ENCODE measurements at regions not wholly inside any gene's neighbourhood (a gene's known extent, or its start where the extent isn't known, plus 50 kb on each side); places are given as distances from the start of the nearest gene placed in this dataset.

DNA sequence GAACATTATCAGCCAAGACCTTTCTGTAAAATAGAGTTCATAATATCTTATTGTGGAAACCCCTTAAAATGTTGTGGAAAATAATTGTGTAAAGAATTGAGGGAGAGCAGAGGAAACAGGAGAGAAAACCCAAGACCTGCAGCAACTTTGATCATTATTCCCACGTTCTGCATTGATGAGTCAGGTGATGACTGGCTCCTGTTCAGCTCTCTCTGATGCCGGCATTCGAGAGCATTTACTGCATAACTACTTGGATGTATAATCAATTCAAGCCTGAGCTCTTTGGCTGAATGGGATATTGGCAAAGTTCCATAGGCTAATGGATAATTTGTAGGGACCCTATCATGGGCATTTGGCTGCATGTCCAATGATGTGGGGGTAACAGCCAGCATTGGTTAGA lies 176.3 kb upstream of the ARID2 start:
- no peak for DNase-seq

- no peak for DNase-seq
Measured at GRCh38 chr12:45557016-45557415, 172.5 kb upstream of the ARID2 start.

DNA sequence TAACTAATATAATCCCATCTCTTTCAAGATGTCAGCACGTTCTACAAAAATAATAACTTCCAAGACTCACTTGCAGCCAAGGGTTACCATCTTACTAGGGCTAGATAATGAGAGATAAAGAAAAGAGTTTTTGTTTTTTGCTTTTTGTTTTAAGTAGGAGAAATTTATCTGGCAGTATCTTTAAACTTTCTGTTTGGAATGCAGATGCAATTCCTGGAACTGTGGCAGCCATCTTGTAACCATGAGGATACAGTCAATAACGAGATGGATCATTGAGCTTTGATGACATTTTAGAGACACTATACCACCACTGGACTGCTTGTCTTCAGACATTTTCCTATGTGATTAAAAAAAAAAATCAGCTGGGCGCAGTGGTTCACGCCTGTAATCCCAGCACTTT lies 171.2 kb upstream of the ARID2 start:
- no peak for DNase-seq

DNA sequence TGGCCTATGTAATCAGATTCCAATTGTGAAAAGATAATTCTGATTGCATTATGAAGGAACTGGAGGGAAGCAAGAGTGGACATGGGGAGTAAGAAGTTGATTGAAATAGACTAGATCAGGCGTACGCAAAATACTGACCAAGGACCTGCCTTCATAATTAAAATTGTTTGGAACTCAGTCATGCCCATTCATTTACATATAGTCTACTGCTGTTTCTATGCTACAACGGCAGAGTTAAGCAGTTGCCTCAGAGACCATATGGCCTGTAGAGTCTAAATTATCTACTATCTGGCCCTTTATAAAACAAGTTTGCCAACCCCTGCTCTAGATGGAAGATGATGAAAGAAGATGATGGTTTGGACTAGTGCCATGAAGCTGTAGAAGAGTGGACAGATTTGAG lies 170.0 kb upstream of the ARID2 start:
- DNase-seq, result no peak

DNA sequence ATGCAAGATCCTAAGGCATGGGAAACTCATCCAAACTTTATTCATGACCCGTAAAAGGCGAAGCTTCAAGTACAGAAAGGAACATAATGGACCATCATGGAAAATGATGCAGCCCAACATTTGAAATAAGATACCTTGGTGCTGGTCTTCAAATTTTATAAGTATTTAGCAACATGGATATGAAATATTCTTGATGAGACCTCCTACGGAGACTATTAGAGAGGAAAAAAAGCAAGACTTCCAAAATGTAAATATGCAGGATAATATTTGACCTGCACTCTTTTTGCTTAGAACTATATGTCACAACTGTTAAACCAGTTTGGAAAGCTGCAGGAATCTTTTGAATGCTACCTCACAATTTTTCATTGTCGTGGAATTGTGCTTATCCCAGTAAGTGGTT lies 168.8 kb upstream of the ARID2 start:
- no peak for DNase-seq

GRCh38 chr12:45561488-45561887 lies 168.0 kb upstream of the ARID2 start:
- no peak for DNase-seq

DNA sequence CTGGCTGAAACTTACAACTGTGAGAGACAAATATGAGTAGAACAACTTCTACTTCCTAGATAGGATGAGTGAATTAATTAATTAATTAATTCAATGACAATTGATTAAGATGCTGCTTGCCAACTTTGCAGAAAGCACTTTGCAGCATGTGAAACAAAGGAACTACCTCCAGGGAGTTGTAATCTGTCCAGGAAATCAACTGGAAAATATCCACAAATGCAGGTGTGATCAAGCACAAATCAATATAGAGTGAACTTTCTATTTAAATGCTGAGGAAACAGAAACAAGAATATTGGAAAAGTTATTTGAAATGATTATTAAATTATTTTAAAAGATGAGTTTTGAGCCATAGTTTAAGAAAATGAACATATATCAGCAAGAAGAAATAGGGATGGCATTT lies 163.9 kb upstream of the ARID2 start:
- no peak for DNase-seq

DNA sequence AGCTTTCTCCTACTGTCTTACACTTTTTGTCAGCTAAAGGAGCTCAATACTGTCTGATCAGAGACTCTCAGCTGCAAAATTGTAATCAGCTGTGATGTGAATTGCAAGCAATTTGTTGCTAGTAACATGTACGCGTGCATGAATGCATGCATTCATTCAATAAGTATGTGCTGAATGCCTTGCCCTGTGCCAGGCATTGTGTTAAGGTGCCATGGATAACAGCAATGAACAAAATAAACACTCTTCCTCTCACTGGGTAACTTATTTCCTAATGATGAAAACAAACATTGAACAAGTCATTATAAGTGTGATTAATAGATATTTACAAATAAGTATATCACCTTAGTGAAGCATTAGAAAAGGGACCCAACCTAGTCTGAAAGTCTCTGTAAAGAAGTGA lies 163.2 kb upstream of the ARID2 start:
- DNase-seq, result no peak

DNA sequence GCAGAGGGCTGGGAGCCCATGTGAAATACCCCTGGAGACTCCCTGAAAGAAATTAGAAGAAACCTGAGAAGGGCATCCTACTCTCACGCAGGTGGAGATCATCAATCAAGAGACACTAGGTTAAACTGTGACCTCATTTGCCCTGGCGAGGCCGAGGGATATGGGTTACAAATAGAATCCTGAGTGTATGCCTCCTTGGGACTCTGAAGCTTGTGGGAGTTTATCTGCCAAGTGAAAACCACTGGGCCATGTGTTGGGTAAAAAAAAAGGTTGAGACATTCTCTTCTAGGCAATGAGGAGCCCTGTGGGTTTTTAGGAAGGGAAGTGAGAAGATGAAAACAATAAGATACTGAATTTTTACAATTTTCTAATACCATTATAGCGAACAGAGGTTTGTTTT lies 160.7 kb upstream of the ARID2 start:
- DNase-seq, result no peak

DNA sequence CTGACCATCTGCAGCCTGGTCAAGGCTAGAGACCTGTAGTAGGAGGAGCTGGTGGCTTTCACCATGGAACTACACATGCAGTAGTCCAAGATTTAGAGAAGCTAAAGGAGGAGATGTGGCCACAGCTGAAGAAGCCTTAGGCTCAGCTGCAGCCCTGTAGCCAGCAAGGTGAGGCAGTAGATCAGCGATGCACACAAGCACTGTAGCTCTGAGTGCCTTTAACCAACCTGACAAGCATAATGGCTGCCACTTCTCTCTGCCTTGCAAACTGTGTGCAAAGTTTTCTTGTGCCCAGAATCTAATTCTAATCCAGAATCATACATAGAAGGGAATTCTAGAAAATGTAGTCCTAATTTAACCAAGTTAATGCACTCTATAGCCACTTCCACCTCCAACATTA lies 159.0 kb upstream of the ARID2 start:
- no peak for DNase-seq

DNA sequence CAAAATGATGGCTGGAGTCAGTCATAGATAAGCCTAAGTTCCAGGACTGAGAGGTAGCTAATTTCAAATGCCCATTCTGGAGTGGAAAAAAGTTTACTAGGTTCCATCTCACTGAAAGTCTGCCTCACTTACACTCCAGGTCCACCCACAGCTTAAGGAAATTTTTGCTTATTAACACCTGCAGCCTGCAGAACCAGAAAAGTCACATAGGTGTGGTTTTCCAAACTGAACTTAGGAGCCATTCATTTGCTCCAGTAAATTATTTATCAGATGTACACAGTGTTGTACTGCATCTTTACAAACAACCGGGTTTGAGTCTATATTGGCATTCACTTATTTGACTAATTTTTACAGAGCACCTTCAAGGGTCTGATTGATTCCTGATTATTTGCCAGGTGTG lies 157.4 kb upstream of the ARID2 start:
- DNase-seq, result no peak

DNA sequence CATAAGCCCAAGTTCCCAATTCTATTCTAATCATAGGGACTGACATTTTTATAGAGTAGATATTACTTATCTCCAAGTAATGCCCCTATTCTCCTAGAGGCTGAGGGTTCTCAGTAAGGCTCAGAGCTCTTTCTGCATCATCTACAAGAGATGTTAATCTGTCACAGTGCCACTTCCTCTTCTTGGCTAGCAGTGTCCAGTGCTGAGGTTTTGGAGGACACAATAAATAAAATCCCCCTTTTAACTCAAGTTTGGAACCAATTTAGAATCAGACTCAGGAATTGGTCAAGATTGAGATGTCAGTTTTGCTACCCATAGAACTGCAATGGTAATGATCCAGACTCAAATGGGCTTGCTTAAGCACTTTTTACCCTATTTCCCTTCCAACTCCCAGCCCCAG lies 154.1 kb upstream of the ARID2 start:
- no peak for DNase-seq

DNA sequence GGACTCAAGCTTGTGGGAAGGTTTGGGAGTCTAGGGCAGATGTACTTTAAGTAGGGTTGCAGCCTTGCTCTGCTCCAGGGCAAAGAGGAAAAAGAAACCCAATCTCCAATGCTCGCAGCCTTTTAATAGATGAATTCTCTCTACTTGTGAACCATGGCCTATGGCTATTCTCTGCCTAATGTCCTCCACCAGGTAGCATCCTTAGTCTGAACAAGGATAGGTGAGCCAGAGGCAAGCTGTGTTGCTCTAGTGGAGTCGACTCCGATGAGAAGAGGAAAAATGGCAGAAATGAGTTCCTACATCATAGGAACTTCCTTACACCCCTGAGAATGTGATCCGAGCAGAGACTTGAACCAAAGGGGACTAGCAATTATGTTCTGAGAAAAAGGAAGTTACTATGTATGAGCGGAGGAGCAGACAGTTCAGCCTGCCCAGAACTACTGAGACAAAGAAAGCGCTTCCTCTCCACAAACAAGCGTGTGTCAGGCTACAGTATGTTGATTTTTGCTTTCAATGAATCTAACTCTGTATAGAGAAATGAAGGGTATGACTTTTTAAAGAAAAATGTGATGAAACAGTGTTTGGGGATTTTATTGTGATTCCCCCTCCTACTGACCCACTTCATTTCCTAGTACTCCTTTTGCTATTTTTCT lies 153.6 kb upstream of the ARID2 start:
- no peak for DNase-seq

GRCh38 chr12:45577844-45578399 lies 151.6 kb upstream of the ARID2 start:
- DNase-seq, result no peak

DNA sequence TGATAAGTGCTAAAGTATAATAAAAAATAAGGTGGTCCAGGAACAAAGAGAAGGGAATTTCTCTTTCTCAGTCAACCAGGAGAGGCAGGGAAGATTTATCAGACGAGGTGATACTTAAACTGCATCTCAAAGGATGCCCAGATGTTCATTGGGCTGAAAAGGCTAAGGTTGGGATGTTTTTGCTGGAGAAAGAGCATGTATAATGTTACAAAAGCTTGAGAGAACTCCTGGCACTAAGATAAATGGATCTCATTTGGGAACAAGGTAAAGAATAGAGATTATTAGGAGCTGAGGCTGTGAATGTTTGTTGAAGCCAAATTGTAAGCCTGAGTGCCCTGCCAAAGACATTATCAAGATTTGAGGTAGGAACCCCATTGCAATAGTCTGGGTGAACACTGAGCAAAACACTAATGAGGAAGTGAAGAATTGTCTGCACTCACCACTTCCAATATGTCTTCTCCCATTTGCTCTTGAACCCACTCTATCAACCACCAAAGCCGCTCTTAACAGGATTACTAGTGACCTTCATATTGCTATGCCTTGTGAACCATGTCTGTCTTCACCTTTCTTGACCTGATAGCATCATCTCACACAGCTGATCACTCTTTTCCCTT lies 149.0 kb upstream of the ARID2 start:
- DNase-seq, result no peak

- DNase-seq, result no peak
Measured at GRCh38 chr12:45581112-45581511, 148.4 kb upstream of the ARID2 start.

- no peak for DNase-seq
Measured at GRCh38 chr12:45582536-45582935, 147.0 kb upstream of the ARID2 start.

DNA sequence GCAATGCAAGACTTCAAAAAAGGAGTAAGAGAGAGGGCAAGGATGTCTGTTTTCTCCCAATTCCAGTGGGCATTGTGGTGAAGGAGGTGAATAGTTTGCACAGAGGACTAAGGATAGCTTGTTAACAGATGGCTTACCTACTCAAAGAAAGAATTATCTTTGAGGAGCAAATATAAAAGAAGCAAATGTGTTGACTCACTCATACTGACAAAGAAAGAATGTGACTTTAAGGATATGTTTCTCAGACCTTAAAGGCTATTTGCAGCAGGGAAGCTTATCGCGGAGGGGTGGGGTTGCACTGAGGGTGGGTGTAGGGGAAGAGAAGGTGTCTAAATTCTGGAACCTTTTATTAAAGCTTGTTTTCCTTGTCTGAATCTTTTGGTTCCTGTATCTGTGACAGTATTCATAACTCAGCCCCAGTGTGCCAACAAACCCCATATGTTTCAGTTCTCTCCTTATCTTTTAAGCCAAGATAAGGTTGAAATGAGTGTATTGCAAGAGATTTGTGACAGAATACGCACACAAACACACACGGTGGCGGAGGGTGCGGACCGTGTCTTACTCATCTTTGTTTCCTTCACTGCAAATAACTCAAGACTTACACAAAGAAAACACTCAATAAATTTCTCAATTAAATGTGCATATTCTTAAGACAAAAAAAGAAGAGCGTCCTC lies 146.4 kb upstream of the ARID2 start:
- no peak for DNase-seq

DNA sequence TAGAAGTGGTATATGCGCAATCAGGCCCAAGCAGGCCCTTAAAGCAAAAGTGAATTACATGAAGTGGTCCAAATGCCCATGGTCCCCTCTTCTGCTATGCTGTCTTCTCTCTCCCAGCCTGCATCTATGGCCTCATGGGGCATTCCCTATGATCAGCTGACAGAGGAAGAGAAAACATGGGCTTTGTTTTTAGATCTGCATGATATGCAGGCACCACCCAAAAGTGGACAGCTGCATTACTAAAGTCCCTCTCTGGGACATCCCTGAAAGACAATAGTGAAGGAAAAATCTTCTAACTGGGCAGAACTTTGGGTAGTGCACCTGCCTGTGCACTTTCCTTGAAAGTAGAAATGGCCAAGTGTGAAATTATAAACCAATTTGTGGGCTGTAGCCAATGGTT lies 145.2 kb upstream of the ARID2 start:
- no peak for DNase-seq

DNA sequence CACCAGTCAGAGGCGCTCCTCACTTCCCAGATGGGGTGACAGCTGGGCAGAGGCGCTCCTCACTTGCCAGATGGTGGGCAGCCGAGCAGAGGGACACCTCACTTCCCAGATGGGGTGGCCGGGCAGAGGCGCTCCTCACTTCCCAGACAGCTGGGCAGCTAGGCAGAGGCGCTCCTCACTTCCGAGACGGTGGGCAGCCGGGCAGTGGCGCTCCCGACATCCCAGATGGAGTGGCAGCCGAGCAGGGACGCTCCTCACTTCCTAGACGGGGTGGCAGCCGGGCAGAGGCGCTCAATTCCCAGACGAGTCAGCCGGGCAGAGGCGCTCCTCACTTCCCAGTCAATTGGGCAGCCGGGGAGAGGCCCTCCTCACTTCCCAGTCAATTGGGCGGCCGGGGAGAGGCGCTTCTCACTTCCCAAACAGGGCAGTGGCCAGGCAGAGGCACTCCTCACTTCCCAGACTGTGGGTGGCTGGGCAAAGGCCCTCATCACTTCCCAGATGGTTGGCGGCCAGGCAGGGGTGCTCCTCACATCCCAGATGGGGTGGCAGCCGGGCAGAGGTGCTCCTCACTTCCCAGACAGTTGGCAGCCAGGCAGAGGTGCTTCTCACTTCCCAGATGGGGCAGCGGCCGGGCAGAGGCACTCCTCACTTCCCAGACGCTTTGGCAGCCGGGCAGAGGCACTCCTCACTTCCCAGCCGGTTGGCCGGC lies 143.8 kb upstream of the ARID2 start:
- no peak for DNase-seq

- DNase-seq, result no peak
Measured at GRCh38 chr12:45586486-45586885, 143.0 kb upstream of the ARID2 start.

DNA sequence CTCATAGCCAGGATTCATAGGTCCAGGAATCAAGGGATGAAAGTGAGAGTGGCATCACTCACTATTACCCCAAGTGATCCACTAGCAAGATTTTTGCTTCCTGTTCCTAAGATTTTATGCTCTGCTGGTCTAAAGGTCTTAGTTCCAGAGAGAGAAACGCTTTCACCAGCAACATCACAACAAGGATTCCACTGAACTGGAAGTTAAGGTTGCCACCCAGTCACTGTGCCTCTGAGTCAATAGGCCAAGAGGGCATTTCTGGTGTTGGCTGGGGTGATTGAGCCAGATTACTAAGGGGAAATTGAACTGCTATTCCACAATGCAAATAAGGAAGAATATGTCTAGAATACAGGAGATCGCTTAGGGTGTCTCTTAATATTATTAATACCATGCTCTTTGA lies 142.5 kb upstream of the ARID2 start:
- DNase-seq, result no peak

DNA sequence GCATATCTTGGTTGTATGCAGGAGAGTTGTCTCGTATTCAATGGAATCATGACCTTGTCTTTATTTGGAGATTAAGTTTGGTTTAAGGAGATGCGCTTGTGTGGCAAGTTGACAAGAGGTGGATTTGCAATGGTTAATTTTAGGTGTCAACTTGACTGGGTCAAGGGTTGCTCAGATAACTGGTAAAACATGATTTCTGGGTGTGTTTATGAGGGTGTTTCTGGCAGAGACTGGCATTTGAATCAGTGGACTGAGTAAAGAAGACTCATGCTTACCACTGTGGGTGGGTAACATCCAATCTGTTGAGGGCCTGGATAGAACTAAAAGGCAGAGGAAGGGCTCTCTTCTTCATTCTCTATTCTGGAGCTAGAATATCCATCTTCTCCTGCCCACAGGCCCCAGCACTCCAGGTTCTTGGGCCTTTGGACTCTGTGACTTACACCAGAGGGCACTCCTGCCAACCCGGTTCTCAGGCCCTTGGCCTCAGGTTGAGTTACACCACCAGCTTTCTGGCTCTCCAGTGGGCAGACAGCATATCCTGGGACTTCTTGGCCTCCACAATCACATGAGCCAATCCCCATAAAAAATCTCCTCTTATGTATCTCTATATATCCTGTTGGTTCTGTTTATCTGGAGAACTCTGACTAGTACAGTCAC lies 141.5 kb upstream of the ARID2 start:
- DNase-seq, result no peak

Measured in activated CD4-positive, alpha-beta T cell treated with anti-CD3 and anti-CD28 coated beads for 1 hour (primary cell).